RWPE2 (cell line): ENCODE measurements at regions not wholly inside any gene's neighbourhood (a gene's known extent, or its start where the extent isn't known, plus 50 kb on each side); places are given as distances from the start of the nearest gene placed in this dataset.

Experiments
- ATAC-seq: fragments of 200-7000 bp; cut with Tn5 transposase; 3 replicates; pipeline ENCODE4 v1.9.1; 2021; ENCODE audit warnings: low read depth
- DNase-seq: peaks from one replicate; pipeline ENCODE4 v3.0.0-alpha.2; 2020; ENCODE audit warnings: low spot score
- H3K27ac ChIP-seq: fragments of 450-650 bp; 2 replicates; pipeline ENCODE4 v1.5.1; 2017; ENCODE audit warnings: mild to moderate bottlenecking; ENCODE audit not compliant: poor library complexity, severe bottlenecking
- H3K27me3 ChIP-seq: fragments of 250-450 bp; sonication (Bioruptor Pico); 2 replicates; pipeline ENCODE4 v1.5.1; 2021; ENCODE audit warnings: mild to moderate bottlenecking, moderate library complexity; ENCODE audit not compliant: insufficient read depth, poor library complexity, severe bottlenecking
- H3K36me3 ChIP-seq: fragments of 250-450 bp; sonication (Bioruptor Pico); 2 replicates; pipeline ENCODE4 v1.5.1; 2020; ENCODE audit warnings: low read depth, mild to moderate bottlenecking, moderate library complexity
- H3K4me1 ChIP-seq: fragments of 250-450 bp; sonication (Bioruptor Pico); 2 replicates; pipeline ENCODE4 v1.5.1; 2021; ENCODE audit warnings: mild to moderate bottlenecking, moderate library complexity; ENCODE audit not compliant: insufficient read depth, poor library complexity, severe bottlenecking
- H3K4me3 ChIP-seq: fragments of 250-450 bp; sonication (Bioruptor Pico); 2 replicates; pipeline ENCODE4 v1.5.1; 2021; ENCODE audit warnings: mild to moderate bottlenecking, moderate library complexity; ENCODE audit not compliant: severe bottlenecking
- H3K9me3 ChIP-seq: fragments of 250-450 bp; sonication (Bioruptor Pico); 2 replicates; pipeline ENCODE4 v1.5.1; 2021; ENCODE audit warnings: mild to moderate bottlenecking, moderate library complexity; ENCODE audit not compliant: severe bottlenecking
- TF ChIP-seq, protein P1 (sequence below): fragments of 450-650 bp; IDR thresholded peaks from one replicate; pipeline ENCODE4 v1.5.1; 2017; ENCODE audit warnings: mild to moderate bottlenecking, moderate library complexity; ENCODE audit not compliant: poor library complexity, severe bottlenecking

DNA sequence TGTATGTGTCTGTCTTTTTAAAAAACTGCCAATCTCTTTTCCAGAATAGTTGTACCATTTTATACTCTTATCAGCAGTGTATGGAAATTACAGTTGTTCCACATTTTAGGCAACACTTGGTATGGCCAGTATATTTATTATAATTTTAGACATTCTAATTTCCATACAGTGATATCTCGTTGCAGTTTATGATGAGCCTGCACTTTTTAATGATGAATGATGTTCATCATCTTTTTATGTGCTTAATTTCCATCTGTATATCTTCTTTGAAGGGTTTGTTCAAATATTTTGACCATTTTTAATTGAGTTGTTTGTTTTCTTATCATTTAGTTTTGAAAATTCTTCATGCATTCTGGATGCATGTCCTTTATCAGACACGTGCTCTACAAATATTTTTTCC is 57.0 kb upstream of the UBE2E2 start:
- TF ChIP-seq, protein P1, sequence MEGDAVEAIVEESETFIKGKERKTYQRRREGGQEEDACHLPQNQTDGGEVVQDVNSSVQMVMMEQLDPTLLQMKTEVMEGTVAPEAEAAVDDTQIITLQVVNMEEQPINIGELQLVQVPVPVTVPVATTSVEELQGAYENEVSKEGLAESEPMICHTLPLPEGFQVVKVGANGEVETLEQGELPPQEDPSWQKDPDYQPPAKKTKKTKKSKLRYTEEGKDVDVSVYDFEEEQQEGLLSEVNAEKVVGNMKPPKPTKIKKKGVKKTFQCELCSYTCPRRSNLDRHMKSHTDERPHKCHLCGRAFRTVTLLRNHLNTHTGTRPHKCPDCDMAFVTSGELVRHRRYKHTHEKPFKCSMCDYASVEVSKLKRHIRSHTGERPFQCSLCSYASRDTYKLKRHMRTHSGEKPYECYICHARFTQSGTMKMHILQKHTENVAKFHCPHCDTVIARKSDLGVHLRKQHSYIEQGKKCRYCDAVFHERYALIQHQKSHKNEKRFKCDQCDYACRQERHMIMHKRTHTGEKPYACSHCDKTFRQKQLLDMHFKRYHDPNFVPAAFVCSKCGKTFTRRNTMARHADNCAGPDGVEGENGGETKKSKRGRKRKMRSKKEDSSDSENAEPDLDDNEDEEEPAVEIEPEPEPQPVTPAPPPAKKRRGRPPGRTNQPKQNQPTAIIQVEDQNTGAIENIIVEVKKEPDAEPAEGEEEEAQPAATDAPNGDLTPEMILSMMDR: no peak
- no peak for ATAC-seq

DNA sequence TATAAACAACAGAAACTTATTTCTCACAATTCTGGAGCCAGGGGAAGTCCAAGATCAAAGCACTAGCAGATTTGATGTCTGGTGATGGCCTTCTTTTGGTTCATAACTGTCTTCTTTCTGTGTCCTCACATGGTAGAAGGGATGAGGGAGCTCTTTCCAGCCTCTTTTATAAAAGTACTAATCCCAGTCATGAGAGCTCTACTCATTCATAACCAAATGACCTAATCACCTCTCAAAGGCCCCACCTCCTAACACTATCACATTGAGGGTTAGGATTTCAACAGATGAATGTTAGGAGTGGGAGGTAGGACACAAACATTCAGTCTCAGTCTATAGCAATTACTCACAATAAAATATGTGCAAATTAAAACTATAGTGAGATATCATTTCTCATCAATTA is 50.1 kb upstream of the UBE2E2 start:
- ATAC-seq: no peak
- TF ChIP-seq, protein P1: no peak

More for the DNA sequence above, 57.0 kb upstream of the UBE2E2 start:
- no peak overlapping the region for H3K27ac ChIP-seq
- no peak for DNase-seq
- no peaks in the 10 kb centered on the region for H3K4me1 ChIP-seq
- no peaks in the 10 kb centered on the region for H3K9me3 ChIP-seq
- H3K27me3 ChIP-seq: peaks cover 10% of the 10 kb centered on the region
- no peak overlapping the region for H3K4me3 ChIP-seq
- no peaks in the 10 kb centered on the region for H3K36me3 ChIP-seq

More for the DNA sequence above, 50.1 kb upstream of the UBE2E2 start:
- Histone ChIP-seq H3K9me3 (no peaks in the 10 kb centered on the region), H3K27ac (no peak overlapping the region), H3K4me1 (no peaks in the 10 kb centered on the region), H3K4me3 (no peak overlapping the region), H3K27me3 (peaks cover 5% of the 10 kb centered on the region), H3K36me3 (no peaks in the 10 kb centered on the region)
- no peak for DNase-seq
